Spleen (tissue), 11 donors: ENCODE measurements at regions not wholly inside any gene's neighbourhood (a gene's known extent, or its start where the extent isn't known, plus 50 kb on each side); places are given as distances from the start of the nearest gene placed in this dataset.

Experiments
- DNase-seq: peaks from one replicate; pipeline ENCODE4 v3.0.0-alpha.2; 2020
- H3K27ac ChIP-seq, 8 donors: fragments of 200-600 bp; sonication (generic) in 7 of 8; 1 replicate in 4 of 8; 2 replicates in 4 of 8; pipeline versions ENCODE4 v1.5.0 to v1.8.0; 2016 to 2021; ENCODE audit warnings: inconsistent platforms in 4 of 8, mild to moderate bottlenecking in 4 of 8, moderate library complexity in 1 of 8
- H3K27me3 ChIP-seq, 7 donors: fragments of 200-600 bp; sonication (generic) in 6 of 7; replicated peaks in 1 of 7; 1 replicate in 4 of 7; 2 replicates in 3 of 7; pipeline versions ENCODE4 v1.5.0 to v1.8.0; 2016 to 2021; ENCODE audit warnings: inconsistent platforms in 3 of 7, mild to moderate bottlenecking in 1 of 7
- H3K36me3 ChIP-seq, 6 donors: fragments of 200-600 bp; sonication (generic) in 5 of 6; 1 replicate in 4 of 6; 2 replicates in 2 of 6; pipeline versions ENCODE4 v1.5.0 to v1.8.0; 2016 to 2021; ENCODE audit warnings: inconsistent platforms in 2 of 6
- H3K4me1 ChIP-seq, 6 donors: fragments of 200-600 bp; sonication (generic) in 5 of 6; 1 replicate in 3 of 6; 2 replicates in 3 of 6; pipeline versions ENCODE4 v1.5.0 to v1.8.0; 2016 to 2021; ENCODE audit warnings: inconsistent platforms in 3 of 6
- H3K4me3 ChIP-seq, 8 donors: fragments of 200-600 bp; sonication (generic) in 7 of 8; 1 replicate in 4 of 8; 2 replicates in 4 of 8; pipeline versions ENCODE4 v1.5.0 to v1.8.0; 2016 to 2021; ENCODE audit warnings: inconsistent platforms in 4 of 8, mild to moderate bottlenecking in 4 of 8, moderate library complexity in 2 of 8
- H3K9me3 ChIP-seq, 8 donors: fragments of 200-600 bp; sonication (generic) in 7 of 8; 1 replicate in 4 of 8; 2 replicates in 4 of 8; pipeline versions ENCODE4 v1.5.0 to v1.8.0; 2016 to 2021; ENCODE audit warnings: inconsistent platforms in 4 of 8
- POLR2A ChIP-seq, 3 donors: fragments of 450-650 bp; IDR thresholded peaks; one replicate each; pipeline ENCODE4 v1.5.1; 2017; ENCODE audit warnings: antibody characterized with exemption in 3 of 3, mild to moderate bottlenecking in 1 of 3
- POLR2AphosphoS5 ChIP-seq, 3 donors: sonication (generic); formaldehyde crosslinking; IDR thresholded peaks; one replicate each; pipeline ENCODE4 v1.5.1; 2017; ENCODE audit warnings: antibody characterized with exemption in 3 of 3
- WGBS, 5 donors: extraction: QIAGEN DNeasy Blood & Tissue Kit in 3 of 5; methylation state at CpG; one replicate each; pipeline versions ENCODE4 v1.1.5 to v1.1.7; 2013 to 2018; 5-methylcytosine and 5-hydroxymethylcytosine counted together
- intact Hi-C: fragments of 100-400 bp; cut with DNase I; formaldehyde crosslinking; loops from one replicate; pipeline ENCODE4 v1.15.0; 2023; ENCODE audit warnings: low total_unique reads
- TF ChIP-seq, protein P1 (sequence below), 11 experiments: fragments of 200-600 bp in 7 of 11; fragments of 450-650 bp in 4 of 11; sonication (generic) in 4 of 11; IDR thresholded peaks in 8 of 11; conservative IDR thresholded peaks in 3 of 11; 1 replicate in 7 of 11; 2 replicates in 4 of 11; pipeline versions ENCODE4 v1.4.0 to v1.8.0; 2016 to 2021; ENCODE audit warnings: antibody characterized with exemption in 11 of 11, inconsistent platforms in 4 of 11, mild to moderate bottlenecking in 1 of 11
- donor health status: healthy with polysubstance abuse.
- donor health status: DM: no; HTN: no; CAD: no; lungs with moderate emphysema.
- donor health status: DM: no; HTN: no; CAD: no.
- donor health status: Bipolar disorder and iron deficiency.
- donor health status: healthy.
- donor health status: DM: no; HTN: no; CAD: no.
- donor health status: DM: yes; HTN: yes; CAD: no.

DNA sequence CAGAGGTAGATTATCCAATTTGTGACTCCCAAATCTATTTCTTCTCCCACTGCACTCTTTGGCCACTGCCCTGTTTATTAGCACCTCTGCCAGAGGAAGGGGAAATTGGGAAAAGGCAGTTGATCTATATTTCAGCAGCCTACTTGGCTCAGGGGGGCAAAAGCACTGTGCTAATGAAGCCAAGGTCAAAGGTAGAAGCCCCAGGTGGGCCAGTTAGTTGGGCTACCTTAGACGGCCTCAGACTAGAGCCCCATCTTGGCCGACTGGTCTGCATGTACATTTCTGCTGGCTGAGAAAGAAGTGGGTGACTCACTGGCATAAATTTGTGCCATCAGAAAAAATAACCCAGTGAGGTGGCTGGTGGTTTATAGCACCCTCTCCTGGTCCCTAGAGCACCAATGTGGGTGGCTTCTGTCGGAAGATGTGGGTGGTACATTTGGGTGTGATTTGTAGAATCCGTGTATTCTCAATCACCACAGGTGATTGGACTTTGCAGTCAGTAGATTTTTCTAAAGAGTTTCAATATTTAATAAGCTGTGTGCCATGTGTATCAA lies 293.3 kb upstream of the MKI67 start:
- Histone ChIP-seq H3K27ac (no peak overlapping the region), H3K9me3 (no peaks in the 10 kb centered on the region), H3K27me3 (peaks cover 0 to 22% (median 0%) of the 10 kb centered on the region in 7 donors), H3K4me3 (no peak overlapping the region), H3K4me1 (no peaks in the 10 kb centered on the region), H3K36me3 (no peaks in the 10 kb centered on the region)
- DNase-seq: no peak
- intact Hi-C loops: no loop called here
- TF ChIP-seq POLR2A (IDR thresholded peaks at IDR 0.05): no peak
- no peak for TF ChIP-seq POLR2AphosphoS5 (IDR thresholded peaks at IDR 0.05)
- TF ChIP-seq, protein P1, sequence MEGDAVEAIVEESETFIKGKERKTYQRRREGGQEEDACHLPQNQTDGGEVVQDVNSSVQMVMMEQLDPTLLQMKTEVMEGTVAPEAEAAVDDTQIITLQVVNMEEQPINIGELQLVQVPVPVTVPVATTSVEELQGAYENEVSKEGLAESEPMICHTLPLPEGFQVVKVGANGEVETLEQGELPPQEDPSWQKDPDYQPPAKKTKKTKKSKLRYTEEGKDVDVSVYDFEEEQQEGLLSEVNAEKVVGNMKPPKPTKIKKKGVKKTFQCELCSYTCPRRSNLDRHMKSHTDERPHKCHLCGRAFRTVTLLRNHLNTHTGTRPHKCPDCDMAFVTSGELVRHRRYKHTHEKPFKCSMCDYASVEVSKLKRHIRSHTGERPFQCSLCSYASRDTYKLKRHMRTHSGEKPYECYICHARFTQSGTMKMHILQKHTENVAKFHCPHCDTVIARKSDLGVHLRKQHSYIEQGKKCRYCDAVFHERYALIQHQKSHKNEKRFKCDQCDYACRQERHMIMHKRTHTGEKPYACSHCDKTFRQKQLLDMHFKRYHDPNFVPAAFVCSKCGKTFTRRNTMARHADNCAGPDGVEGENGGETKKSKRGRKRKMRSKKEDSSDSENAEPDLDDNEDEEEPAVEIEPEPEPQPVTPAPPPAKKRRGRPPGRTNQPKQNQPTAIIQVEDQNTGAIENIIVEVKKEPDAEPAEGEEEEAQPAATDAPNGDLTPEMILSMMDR (IDR thresholded peaks at IDR 0.05 in 8 of 11, conservative IDR thresholded peaks at IDR 0.05 in 3 of 11): no peak
- 74 to 81% (median 77%) methylated on average over 4 of the region's 4 CpGs for WGBS, 5 donors

DNA sequence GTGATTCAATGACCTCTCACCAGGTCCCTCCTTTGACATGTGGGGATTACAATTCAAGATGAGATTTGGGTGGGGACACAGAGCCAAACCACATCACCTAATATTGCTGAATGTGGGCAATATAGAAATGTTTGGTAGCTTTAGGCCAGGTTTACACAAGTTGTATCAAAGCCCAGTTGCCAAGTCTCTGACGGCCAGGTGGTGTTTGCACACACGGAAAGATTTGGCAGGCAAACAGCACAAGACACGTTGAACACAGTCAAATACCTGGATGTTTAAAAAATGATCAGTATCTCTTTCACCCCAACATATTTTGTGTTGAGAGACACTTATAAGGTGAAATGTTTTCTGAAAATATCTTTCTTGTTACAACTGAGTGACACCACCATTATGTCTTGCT lies 294.4 kb upstream of the MKI67 start:
- intact Hi-C loops: no loop called here
- 66 to 91% (median 82%) methylated on average over 3 of the region's 3 CpGs for WGBS, 5 donors

DNA sequence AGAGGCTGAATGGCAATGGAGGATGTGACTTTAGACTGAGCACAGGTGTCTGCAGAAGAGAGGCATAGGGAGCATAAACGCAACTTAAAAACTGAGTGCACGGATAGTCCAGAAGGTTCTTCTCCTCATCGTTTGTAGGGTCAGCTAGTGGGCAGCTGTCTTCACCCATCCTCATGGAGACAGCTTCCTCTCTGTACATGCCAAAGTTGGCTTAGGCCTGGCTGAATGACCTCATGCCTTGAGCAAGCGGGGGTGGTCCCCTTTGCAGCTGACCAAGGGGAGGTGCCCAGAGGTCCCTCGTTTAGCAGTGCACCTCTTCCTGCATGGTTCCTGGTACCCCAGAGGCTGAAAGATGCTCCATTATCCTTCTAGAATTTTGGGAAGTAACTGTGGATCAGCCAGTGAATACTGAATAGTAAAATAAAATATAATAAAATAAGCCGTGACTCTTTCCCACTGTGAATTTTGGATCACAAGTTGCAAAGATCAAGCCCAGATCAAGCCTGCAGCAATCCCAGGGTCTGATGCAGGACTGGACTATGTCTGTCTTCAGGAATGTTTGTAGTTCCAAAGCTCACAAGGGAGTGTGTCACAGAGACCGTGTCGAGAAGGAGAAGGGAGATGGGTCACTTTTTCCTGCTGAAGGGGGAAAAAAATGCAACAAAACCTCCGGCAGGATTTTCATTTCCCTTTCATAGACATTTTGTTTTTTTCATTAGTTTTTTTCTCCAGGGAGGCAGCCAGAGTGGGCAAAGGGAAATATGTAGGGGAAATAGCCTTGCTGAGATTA lies 295.3 kb upstream of the MKI67 start:
- Histone ChIP-seq H3K9me3 (no peaks in the 10 kb centered on the region), H3K27me3 (peaks cover 0 to 25% (median 0%) of the 10 kb centered on the region in 7 donors), H3K4me3 (no peak overlapping the region), H3K4me1 (no peaks in the 10 kb centered on the region), H3K27ac (no peak overlapping the region), H3K36me3 (no peaks in the 10 kb centered on the region)
- 61 to 74% (median 68%) methylated on average over 9 of the region's 9 CpGs for WGBS, 5 donors
- TF ChIP-seq, protein P1 (IDR thresholded peaks at IDR 0.05 in 8 of 11, conservative IDR thresholded peaks at IDR 0.05 in 3 of 11): no peak
- TF ChIP-seq POLR2AphosphoS5 (IDR thresholded peaks at IDR 0.05) (no peak), POLR2A (IDR thresholded peaks at IDR 0.05) (no peak)
- intact Hi-C loops: no loop called here
- DNase-seq: no peak

More for the DNA sequence above, 294.4 kb upstream of the MKI67 start:
- H3K4me1 ChIP-seq: no peaks in the 10 kb centered on the region
- H3K36me3 ChIP-seq: no peaks in the 10 kb centered on the region
- no peak overlapping the region for H3K27ac ChIP-seq
- no peak for TF ChIP-seq POLR2A (IDR thresholded peaks at IDR 0.05)
- TF ChIP-seq, protein P1 (IDR thresholded peaks at IDR 0.05 in 8 of 11, conservative IDR thresholded peaks at IDR 0.05 in 3 of 11): no peak
- H3K4me3 ChIP-seq: no peak overlapping the region
- DNase-seq: no peak
- no peaks in the 10 kb centered on the region for H3K9me3 ChIP-seq
- H3K27me3 ChIP-seq: peaks cover 0 to 25% (median 0%) of the 10 kb centered on the region in 7 donors

DNA sequence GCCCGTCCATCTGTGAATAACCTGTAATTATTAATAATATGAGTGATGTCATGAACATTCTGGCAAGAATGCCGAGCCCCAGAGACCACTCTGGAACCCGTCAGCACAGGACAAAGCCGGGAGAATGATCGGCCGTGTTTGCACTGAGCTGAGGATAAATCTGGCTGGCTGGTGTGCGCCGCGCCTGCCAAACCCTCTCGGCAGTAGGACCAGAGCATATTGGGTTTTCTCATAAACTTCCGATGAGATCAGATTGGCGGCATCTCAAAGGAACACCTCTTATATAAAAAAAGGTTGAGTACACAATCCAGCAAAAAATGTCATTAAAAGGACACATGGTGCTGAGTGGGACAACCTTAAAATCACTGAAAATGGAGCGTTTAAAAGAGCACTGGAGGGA lies 296.0 kb upstream of the MKI67 start:
- DNase-seq: no peak
- Histone ChIP-seq H3K36me3 (no peaks in the 10 kb centered on the region), H3K9me3 (no peaks in the 10 kb centered on the region), H3K4me1 (no peaks in the 10 kb centered on the region), H3K27me3 (peaks cover 0 to 28% (median 0%) of the 10 kb centered on the region in 7 donors), H3K27ac (no peak overlapping the region), H3K4me3 (no peak overlapping the region)
- TF ChIP-seq, protein P1 (IDR thresholded peaks at IDR 0.05 in 8 of 11, conservative IDR thresholded peaks at IDR 0.05 in 3 of 11): no peak
- no peak for TF ChIP-seq POLR2A (IDR thresholded peaks at IDR 0.05)
- TF ChIP-seq POLR2AphosphoS5 (IDR thresholded peaks at IDR 0.05): no peak
- intact Hi-C loops: no loop called here
- 81 to 93% (median 89%) methylated on average over 13 of the region's 13 CpGs for WGBS, 5 donors
